HepG2 (cell line): ENCODE measurements at regions not wholly inside any gene's neighbourhood (a gene's known extent, or its start where the extent isn't known, plus 50 kb on each side); places are given as distances from the start of the nearest gene placed in this dataset.

Experiments
- ATAC-seq: fragments of 200-7000 bp; cut with Tn5 transposase; 3 replicates; pipeline ENCODE4 v1.9.1; 2020; ENCODE audit warnings: mild to moderate bottlenecking, moderate library complexity
- BruUV-seq: library from RNA; stranded (reverse); fragments of 400-500 nt; replicated peaks from 2 replicates; lab custom pipeline; 2021; lab: Mats Ljungman, UMichigan
- CTCF ChIA-PET: fragments of 300-600 bp; formaldehyde crosslinking; extraction: SDS; loops from one replicate; lab custom pipeline; 2021; ENCODE audit warnings: low total read pairs, inconsistent platforms, low intra/inter-chr PET ratio; lab: Yijun Ruan, JAX
- POLR2A ChIA-PET: fragments of 350-600 bp; sonication (Branson Sonifier 250); formaldehyde crosslinking; loops from one replicate; lab custom pipeline; 2020; ENCODE audit warnings: antibody characterized with exemption, inconsistent platforms; lab: Yijun Ruan, JAX
- DNase-seq: peaks from one replicate; pipeline ENCODE4 v3.0.0-alpha.2; 2015; ENCODE audit warnings: low spot score
- FAIRE-seq: peaks from 3 replicates; lab custom pipeline; 2011; peaks lifted over from hg19 to GRCh38; lab: Jason Lieb, UNC
- H2AFZ ChIP-seq: one replicate; pipeline ENCODE4 v1.6.1; 2011; ENCODE audit warnings: low read length, inconsistent platforms
- H3K27ac ChIP-seq: fragments of 300-600 bp; 3 replicates; pipeline ENCODE4 v1.8.0; 2011; ENCODE audit warnings: mixed run types, mild to moderate bottlenecking, mixed read lengths, low read length, inconsistent platforms; ENCODE audit not compliant: insufficient read depth; ENCODE audit errors: extremely low read length
- H3K27me3 ChIP-seq, 2 experiments: fragments of 200-600 bp in 1 of 2; 2 replicates in 1 of 2; 3 replicates in 1 of 2; pipeline versions ENCODE4 v1.6.0 to v1.8.0; 2011; ENCODE audit warnings: low read length in 2 of 2, mild to moderate bottlenecking in 2 of 2, moderate library complexity in 2 of 2, inconsistent platforms in 1 of 2; ENCODE audit not compliant: insufficient read depth in 2 of 2, control insufficient read depth in 1 of 2
- H3K36me3 ChIP-seq, 2 experiments: fragments of 200-600 bp in 1 of 2; replicated peaks in 1 of 2; 2 replicates in 1 of 2; 3 replicates in 1 of 2; pipeline versions ENCODE4 v1.5.1 to v1.8.0; 2011; ENCODE audit warnings: low read length in 2 of 2, inconsistent platforms in 1 of 2; ENCODE audit not compliant: insufficient read depth in 2 of 2, control insufficient read depth in 1 of 2
- H3K4me1 ChIP-seq: 2 replicates; pipeline ENCODE4 v1.5.1; 2012; ENCODE audit warnings: low read length, inconsistent platforms; ENCODE audit not compliant: insufficient read depth
- H3K4me2 ChIP-seq: 2 replicates; pipeline ENCODE4 v1.6.0; 2011; ENCODE audit warnings: low read depth, low read length, inconsistent platforms
- H3K4me3 ChIP-seq, 3 experiments: fragments of 200-600 bp in 1 of 3; sonication (generic), shearing (Covaris generic) in 1 of 3; replicated peaks in 1 of 3; 2 replicates each; pipeline ENCODE4 v1.5.1; 2011 to 2016; ENCODE audit warnings: low read length in 3 of 3, inconsistent platforms in 2 of 3, low read depth in 2 of 3, mild to moderate bottlenecking in 2 of 3, control low read depth in 1 of 3, mixed read lengths in 1 of 3; ENCODE audit not compliant: insufficient read depth in 1 of 3
- H3K79me2 ChIP-seq: one replicate; pipeline ENCODE4 v1.6.1; 2011; ENCODE audit warnings: low read length, inconsistent platforms; ENCODE audit not compliant: insufficient read depth
- H3K9ac ChIP-seq: 2 replicates; pipeline ENCODE4 v1.6.0; 2011; ENCODE audit warnings: mild to moderate bottlenecking, low read depth, low read length, inconsistent platforms; ENCODE audit not compliant: insufficient read depth
- H3K9me3 ChIP-seq: 2 replicates; pipeline ENCODE4 v1.5.1; 2012; ENCODE audit warnings: mild to moderate bottlenecking, low read length
- H4K20me1 ChIP-seq: 2 replicates; pipeline ENCODE4 v1.6.0; 2011; ENCODE audit warnings: inconsistent platforms, mild to moderate bottlenecking, low read length, moderate library complexity; ENCODE audit not compliant: insufficient read depth
- BRCA1 ChIP-seq: sonication (generic); formaldehyde crosslinking; IDR thresholded peaks from 2 replicates; pipeline ENCODE4 v1.4.0; 2020; ENCODE audit warnings: missing genetic modification reagents
- HNRNPUL1 ChIP-seq: fragments of 200-400 bp; formaldehyde crosslinking; IDR thresholded peaks from 2 replicates; pipeline ENCODE4 v1.6.1; 2017; ENCODE audit warnings: low read depth, mild to moderate bottlenecking, low read length, moderate library complexity
- KDM2A ChIP-seq: sonication (generic); formaldehyde crosslinking; IDR thresholded peaks from 2 replicates; pipeline ENCODE4 v1.4.0; 2020; ENCODE audit warnings: low read depth, missing genetic modification reagents, borderline replicate concordance
- SIN3B ChIP-seq: fragments of 150-350 bp; IDR thresholded peaks from 2 replicates; pipeline ENCODE4 v1.6.1; 2014; ENCODE audit warnings: low read length
- SMC3 ChIP-seq: IDR thresholded peaks from 2 replicates; pipeline ENCODE4 v1.6.1; 2011; ENCODE audit warnings: low read length, improper control_type of control experiment
- SRY ChIP-seq: sonication (generic); formaldehyde crosslinking; IDR thresholded peaks from 2 replicates; pipeline ENCODE4 v1.8.0; 2022; ENCODE audit warnings: mild to moderate bottlenecking, missing genetic modification reagents
- ZNF205 ChIP-seq: IDR thresholded peaks from 2 replicates; pipeline ENCODE4 v1.6.1; 2018; ENCODE audit warnings: missing biosample characterization, missing genetic modification reagents
- ZNF549 ChIP-seq: sonication (generic); formaldehyde crosslinking; IDR thresholded peaks from 2 replicates; pipeline ENCODE4 v1.5.0; 2020; ENCODE audit warnings: missing genetic modification reagents
- WGBS: methylation state at CpG from one replicate; pipeline ENCODE4 v1.1.6; 2017; ENCODE audit warnings: low lambda C conversion rate; 5-methylcytosine and 5-hydroxymethylcytosine counted together
- in situ Hi-C: cut with HindIII; loops from 2 replicates; pipeline ENCODE4 v1.10.0; 2017; ENCODE audit warnings: low pct_unique_long_range_greater_than_20kb; ENCODE audit not compliant: extremely low pct_ligation_motif_present
- intact Hi-C: fragments of 100-400 bp; cut with micrococcal nuclease; formaldehyde crosslinking; loops from one replicate; pipeline ENCODE4 v1.10.0; 2022; ENCODE audit not compliant: unreplicated experiment
- TF ChIP-seq, protein P1 (sequence below): IDR thresholded peaks from 2 replicates; pipeline ENCODE4 v1.6.1; 2018; ENCODE audit warnings: missing genetic modification reagents, mild to moderate bottlenecking, missing compliant biosample characterization
- TF ChIP-seq, protein P2 (sequence below): sonication (generic); formaldehyde crosslinking; IDR thresholded peaks from 2 replicates; pipeline ENCODE4 v1.4.0; 2020; ENCODE audit warnings: missing genetic modification reagents
- TF ChIP-seq, protein P3 (sequence below): IDR thresholded peaks from 2 replicates; pipeline ENCODE4 v1.4.0; 2020; ENCODE audit warnings: mild to moderate bottlenecking, missing genetic modification reagents
- TF ChIP-seq, protein P4 (sequence below): sonication (generic); formaldehyde crosslinking; IDR thresholded peaks from 2 replicates; pipeline ENCODE4 v1.5.0; 2020; ENCODE audit warnings: mild to moderate bottlenecking, missing genetic modification reagents, moderate library complexity
- TF ChIP-seq, protein P5 (sequence below): sonication (generic); formaldehyde crosslinking; IDR thresholded peaks from 2 replicates; pipeline ENCODE4 v1.8.1; 2023; ENCODE audit warnings: mild to moderate bottlenecking, inconsistent platforms, moderate library complexity, missing genetic modification reagents, borderline replicate concordance

DNA sequence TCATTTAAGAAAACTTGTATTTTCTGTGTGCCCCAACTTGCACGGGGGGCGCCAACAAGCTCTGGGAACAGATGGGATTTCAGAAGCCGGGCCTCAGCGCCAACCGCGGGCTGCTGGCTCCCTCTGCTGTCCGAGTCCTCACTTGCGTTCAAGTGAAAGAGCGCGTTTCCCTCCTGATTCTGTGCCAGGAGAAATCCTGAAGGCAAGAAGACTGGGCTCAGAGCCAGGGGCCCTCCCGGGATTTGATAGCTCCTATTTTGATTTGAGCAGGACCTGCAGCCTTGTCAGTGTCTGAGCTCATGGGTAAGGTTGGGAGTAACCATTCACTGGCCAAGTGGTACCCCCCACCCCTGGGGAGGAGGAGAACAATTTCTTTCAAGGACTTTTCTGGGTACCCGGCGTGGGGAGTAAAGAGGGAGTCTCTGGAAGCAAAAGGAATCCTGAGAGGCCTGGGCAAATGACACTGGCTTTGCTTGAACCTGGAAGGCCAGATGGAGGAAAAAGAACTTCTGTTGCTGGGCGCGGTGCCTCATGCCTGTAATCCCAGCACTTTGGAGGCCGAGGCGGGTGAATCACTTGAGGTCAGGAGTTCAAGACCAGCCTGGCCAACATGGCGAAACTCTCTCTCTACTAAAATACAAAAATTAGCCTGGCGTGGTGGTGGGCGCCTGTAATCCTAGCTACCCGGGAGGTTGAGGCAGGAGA, 179.0 kb upstream of the RGS6 start:
- no peaks in the 10 kb centered on the region for H4K20me1 ChIP-seq
- ATAC-seq (peak; percentile 89), FAIRE-seq (peak; percentile 70), DNase-seq (peak; percentile 62)
- no peaks in the 10 kb centered on the region for H3K79me2 ChIP-seq
- intact Hi-C loops, result loop anchor here (1.0 to 5.0 kb wide), 3 partner anchors 32 to 649 kb away; partner anchors contain the start of gene SIPA1L1
- no peak overlapping the region for H3K4me2 ChIP-seq
- peaks cover 0 to 5% of the 10 kb centered on the region in 2 experiments; a peak in 1 of 5 replicates for H3K27me3 ChIP-seq
- H3K4me3 ChIP-seq, result no peak overlapping the region
- no peaks in the 10 kb centered on the region; the same call in 1 of the 2 replicates for H3K4me1 ChIP-seq
- H3K36me3 ChIP-seq, result no peaks in the 10 kb centered on the region
- H2AFZ ChIP-seq, result no peak overlapping the region
- ChIA-PET POLR2A (no interaction called here), CTCF (interaction anchor here (1.1 to 3.2 kb wide), 5 partner anchors 32 to 649 kb away, joined by 3 to 24 read pairs (median 12); no protein-coding TSS in a partner anchor)
- in situ Hi-C loops, result loop anchor here (5.0 kb wide), 1 partner anchor 616 kb away; no protein-coding TSS in a partner anchor
- no peak overlapping the region for H3K9ac ChIP-seq
- BruUV-seq, result no TSS peak
- whole genome bisulfite sequencing, result 58% methylated on average over 11 of the region's 21 CpGs
- H3K9me3 ChIP-seq, result peaks cover 10% of the 10 kb centered on the region
- H3K27ac ChIP-seq, result no peak overlapping the region
- TF ChIP-seq, protein P1, sequence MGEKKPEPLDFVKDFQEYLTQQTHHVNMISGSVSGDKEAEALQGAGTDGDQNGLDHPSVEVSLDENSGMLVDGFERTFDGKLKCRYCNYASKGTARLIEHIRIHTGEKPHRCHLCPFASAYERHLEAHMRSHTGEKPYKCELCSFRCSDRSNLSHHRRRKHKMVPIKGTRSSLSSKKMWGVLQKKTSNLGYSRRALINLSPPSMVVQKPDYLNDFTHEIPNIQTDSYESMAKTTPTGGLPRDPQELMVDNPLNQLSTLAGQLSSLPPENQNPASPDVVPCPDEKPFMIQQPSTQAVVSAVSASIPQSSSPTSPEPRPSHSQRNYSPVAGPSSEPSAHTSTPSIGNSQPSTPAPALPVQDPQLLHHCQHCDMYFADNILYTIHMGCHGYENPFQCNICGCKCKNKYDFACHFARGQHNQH (CRISPR knock-in tag), result 0 out of 2 replicates have a peak, but pooled peaks have one; percentile 37
- no peak for TF ChIP-seq BRCA1
- TF ChIP-seq, protein P2, sequence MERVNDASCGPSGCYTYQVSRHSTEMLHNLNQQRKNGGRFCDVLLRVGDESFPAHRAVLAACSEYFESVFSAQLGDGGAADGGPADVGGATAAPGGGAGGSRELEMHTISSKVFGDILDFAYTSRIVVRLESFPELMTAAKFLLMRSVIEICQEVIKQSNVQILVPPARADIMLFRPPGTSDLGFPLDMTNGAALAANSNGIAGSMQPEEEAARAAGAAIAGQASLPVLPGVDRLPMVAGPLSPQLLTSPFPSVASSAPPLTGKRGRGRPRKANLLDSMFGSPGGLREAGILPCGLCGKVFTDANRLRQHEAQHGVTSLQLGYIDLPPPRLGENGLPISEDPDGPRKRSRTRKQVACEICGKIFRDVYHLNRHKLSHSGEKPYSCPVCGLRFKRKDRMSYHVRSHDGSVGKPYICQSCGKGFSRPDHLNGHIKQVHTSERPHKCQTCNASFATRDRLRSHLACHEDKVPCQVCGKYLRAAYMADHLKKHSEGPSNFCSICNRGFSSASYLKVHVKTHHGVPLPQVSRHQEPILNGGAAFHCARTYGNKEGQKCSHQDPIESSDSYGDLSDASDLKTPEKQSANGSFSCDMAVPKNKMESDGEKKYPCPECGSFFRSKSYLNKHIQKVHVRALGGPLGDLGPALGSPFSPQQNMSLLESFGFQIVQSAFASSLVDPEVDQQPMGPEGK (CRISPR knock-in tag), result peak; percentile 28; the same call in 1 of the 2 replicates
- no peak for TF ChIP-seq SRY
- peak; percentile 74 for TF ChIP-seq SMC3
- no peak for TF ChIP-seq ZNF549
- TF ChIP-seq, protein P3, sequence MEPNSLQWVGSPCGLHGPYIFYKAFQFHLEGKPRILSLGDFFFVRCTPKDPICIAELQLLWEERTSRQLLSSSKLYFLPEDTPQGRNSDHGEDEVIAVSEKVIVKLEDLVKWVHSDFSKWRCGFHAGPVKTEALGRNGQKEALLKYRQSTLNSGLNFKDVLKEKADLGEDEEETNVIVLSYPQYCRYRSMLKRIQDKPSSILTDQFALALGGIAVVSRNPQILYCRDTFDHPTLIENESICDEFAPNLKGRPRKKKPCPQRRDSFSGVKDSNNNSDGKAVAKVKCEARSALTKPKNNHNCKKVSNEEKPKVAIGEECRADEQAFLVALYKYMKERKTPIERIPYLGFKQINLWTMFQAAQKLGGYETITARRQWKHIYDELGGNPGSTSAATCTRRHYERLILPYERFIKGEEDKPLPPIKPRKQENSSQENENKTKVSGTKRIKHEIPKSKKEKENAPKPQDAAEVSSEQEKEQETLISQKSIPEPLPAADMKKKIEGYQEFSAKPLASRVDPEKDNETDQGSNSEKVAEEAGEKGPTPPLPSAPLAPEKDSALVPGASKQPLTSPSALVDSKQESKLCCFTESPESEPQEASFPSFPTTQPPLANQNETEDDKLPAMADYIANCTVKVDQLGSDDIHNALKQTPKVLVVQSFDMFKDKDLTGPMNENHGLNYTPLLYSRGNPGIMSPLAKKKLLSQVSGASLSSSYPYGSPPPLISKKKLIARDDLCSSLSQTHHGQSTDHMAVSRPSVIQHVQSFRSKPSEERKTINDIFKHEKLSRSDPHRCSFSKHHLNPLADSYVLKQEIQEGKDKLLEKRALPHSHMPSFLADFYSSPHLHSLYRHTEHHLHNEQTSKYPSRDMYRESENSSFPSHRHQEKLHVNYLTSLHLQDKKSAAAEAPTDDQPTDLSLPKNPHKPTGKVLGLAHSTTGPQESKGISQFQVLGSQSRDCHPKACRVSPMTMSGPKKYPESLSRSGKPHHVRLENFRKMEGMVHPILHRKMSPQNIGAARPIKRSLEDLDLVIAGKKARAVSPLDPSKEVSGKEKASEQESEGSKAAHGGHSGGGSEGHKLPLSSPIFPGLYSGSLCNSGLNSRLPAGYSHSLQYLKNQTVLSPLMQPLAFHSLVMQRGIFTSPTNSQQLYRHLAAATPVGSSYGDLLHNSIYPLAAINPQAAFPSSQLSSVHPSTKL (CRISPR knock-in tag), result no peak
- TF ChIP-seq SIN3B, result 0 out of 2 replicates have a peak, but pooled peaks have one; percentile 32
- TF ChIP-seq, protein P4, sequence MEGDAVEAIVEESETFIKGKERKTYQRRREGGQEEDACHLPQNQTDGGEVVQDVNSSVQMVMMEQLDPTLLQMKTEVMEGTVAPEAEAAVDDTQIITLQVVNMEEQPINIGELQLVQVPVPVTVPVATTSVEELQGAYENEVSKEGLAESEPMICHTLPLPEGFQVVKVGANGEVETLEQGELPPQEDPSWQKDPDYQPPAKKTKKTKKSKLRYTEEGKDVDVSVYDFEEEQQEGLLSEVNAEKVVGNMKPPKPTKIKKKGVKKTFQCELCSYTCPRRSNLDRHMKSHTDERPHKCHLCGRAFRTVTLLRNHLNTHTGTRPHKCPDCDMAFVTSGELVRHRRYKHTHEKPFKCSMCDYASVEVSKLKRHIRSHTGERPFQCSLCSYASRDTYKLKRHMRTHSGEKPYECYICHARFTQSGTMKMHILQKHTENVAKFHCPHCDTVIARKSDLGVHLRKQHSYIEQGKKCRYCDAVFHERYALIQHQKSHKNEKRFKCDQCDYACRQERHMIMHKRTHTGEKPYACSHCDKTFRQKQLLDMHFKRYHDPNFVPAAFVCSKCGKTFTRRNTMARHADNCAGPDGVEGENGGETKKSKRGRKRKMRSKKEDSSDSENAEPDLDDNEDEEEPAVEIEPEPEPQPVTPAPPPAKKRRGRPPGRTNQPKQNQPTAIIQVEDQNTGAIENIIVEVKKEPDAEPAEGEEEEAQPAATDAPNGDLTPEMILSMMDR (CRISPR knock-in tag), result peak; percentile 93
- TF ChIP-seq, protein P5, sequence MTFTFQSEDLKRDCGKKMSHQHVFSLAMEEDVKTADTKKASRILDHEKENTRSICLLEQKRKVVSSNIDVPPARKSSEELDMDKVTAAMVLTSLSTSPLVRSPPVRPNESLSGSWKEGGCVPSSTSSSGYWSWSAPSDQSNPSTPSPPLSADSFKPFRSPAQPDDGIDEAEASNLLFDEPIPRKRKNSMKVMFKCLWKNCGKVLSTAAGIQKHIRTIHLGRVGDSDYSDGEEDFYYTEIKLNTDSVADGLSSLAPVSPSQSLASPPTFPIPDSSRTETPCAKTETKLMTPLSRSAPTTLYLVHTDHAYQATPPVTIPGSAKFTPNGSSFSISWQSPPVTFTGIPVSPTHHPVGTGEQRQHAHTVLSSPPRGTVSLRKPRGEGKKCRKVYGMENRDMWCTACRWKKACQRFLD (CRISPR knock-in tag), result no peak
- TF ChIP-seq KDM2A (CRISPR knock-in tag), result peak; percentile 68; the same call in 1 of the 2 replicates
- no peak for TF ChIP-seq HNRNPUL1
- peak; percentile 98 for TF ChIP-seq ZNF205
